ENCODE measurements at regions not wholly inside any gene's neighbourhood (a gene's known extent, or its start where the extent isn't known, plus 50 kb on each side); places are given as distances from the start of the nearest gene placed in this dataset.

GRCh38 chr18:49667462-49667861 is 105.6 kb downstream of the LIPG start:
- TF ChIP-seq, protein P1, sequence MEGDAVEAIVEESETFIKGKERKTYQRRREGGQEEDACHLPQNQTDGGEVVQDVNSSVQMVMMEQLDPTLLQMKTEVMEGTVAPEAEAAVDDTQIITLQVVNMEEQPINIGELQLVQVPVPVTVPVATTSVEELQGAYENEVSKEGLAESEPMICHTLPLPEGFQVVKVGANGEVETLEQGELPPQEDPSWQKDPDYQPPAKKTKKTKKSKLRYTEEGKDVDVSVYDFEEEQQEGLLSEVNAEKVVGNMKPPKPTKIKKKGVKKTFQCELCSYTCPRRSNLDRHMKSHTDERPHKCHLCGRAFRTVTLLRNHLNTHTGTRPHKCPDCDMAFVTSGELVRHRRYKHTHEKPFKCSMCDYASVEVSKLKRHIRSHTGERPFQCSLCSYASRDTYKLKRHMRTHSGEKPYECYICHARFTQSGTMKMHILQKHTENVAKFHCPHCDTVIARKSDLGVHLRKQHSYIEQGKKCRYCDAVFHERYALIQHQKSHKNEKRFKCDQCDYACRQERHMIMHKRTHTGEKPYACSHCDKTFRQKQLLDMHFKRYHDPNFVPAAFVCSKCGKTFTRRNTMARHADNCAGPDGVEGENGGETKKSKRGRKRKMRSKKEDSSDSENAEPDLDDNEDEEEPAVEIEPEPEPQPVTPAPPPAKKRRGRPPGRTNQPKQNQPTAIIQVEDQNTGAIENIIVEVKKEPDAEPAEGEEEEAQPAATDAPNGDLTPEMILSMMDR (IDR thresholded peaks at IDR 0.05; ENCODE audit: low read depth, low read length): no peak
- TF ChIP-seq POLR2A (IDR thresholded peaks at IDR 0.05; ENCODE audit: extremely low read depth, insufficient read length) (no peak), MAX (IDR thresholded peaks at IDR 0.05; ENCODE audit: low read depth, low read length) (no peak)

Measured in NB4 (cell line).